CD14-positive monocyte (primary cell): ENCODE measurements at regions not wholly inside any gene's neighbourhood (a gene's known extent, or its start where the extent isn't known, plus 50 kb on each side); places are given as distances from the start of the nearest gene placed in this dataset.
A peak's percentile ranks its signal among the peaks of the same experiment; 100 is the strongest.

ENCODE experiments used
- DNase-seq, 3 donors: peaks; one replicate each; pipeline ENCODE4 v3.0.0-alpha.2; 2011 to 2022
- H2AFZ ChIP-seq: 2 replicates; pipeline ENCODE4 v1.6.0; 2012; ENCODE audit warnings: mild to moderate bottlenecking, low read depth, low read length, inconsistent platforms; ENCODE audit not compliant: insufficient read depth, poor library complexity, severe bottlenecking
- H3K27ac ChIP-seq, 2 donors: 1 replicate in 1 of 2; 2 replicates in 1 of 2; pipeline ENCODE4 v1.5.1; 2012 to 2013; ENCODE audit warnings: low read length in 2 of 2, control low read depth in 1 of 2, inconsistent platforms in 1 of 2, low read depth in 1 of 2, mild to moderate bottlenecking in 1 of 2
- H3K27me3 ChIP-seq, 2 donors: one replicate each; pipeline versions ENCODE4 v1.6.0 to v1.6.1; 2011 to 2013; ENCODE audit warnings: low read length in 2 of 2; ENCODE audit not compliant: control insufficient read depth in 2 of 2, insufficient read depth in 2 of 2
- H3K36me3 ChIP-seq, 2 donors: replicated peaks in 1 of 2; 1 replicate in 1 of 2; 2 replicates in 1 of 2; pipeline versions ENCODE4 v1.5.1 to v1.6.1; 2012 to 2013; ENCODE audit warnings: low read length in 2 of 2, control low read depth in 1 of 2, inconsistent platforms in 1 of 2, mild to moderate bottlenecking in 1 of 2; ENCODE audit not compliant: insufficient read depth in 2 of 2, control insufficient read depth in 1 of 2
- H3K4me1 ChIP-seq, 2 donors: 1 replicate in 1 of 2; 2 replicates in 1 of 2; pipeline versions ENCODE4 v1.5.1 to v1.6.1; 2012 to 2013; ENCODE audit warnings: low read length in 2 of 2, control low read depth in 1 of 2, inconsistent platforms in 1 of 2, mild to moderate bottlenecking in 1 of 2, moderate library complexity in 1 of 2; ENCODE audit not compliant: insufficient read depth in 2 of 2, control insufficient read depth in 1 of 2
- H3K4me2 ChIP-seq: replicated peaks from 2 replicates; pipeline ENCODE3; 2012; ENCODE audit warnings: low read length, moderate library complexity, mild to moderate bottlenecking; ENCODE audit not compliant: poor library complexity, severe bottlenecking; ENCODE audit errors: extremely low read depth
- H3K4me3 ChIP-seq, 3 experiments: fragments of 200-600 bp in 1 of 3; sonication (generic) in 1 of 3; replicated peaks in 1 of 3; 1 replicate in 2 of 3; 2 replicates in 1 of 3; pipeline ENCODE4 v1.5.1; 2011 to 2013; ENCODE audit warnings: low read length in 3 of 3, mild to moderate bottlenecking in 3 of 3, control low read depth in 2 of 3, low read depth in 2 of 3, inconsistent platforms in 1 of 3, moderate library complexity in 1 of 3
- H3K79me2 ChIP-seq: 2 replicates; pipeline ENCODE4 v1.6.0; 2012; ENCODE audit warnings: mild to moderate bottlenecking, control low read depth, inconsistent platforms, low read length, moderate library complexity; ENCODE audit not compliant: insufficient read depth
- H3K9ac ChIP-seq: 2 replicates; pipeline ENCODE4 v1.6.0; 2017; ENCODE audit warnings: low read length, mild to moderate bottlenecking; ENCODE audit not compliant: insufficient read depth, poor library complexity, severe bottlenecking
- H3K9me3 ChIP-seq, 2 donors: replicated peaks in 1 of 2; 1 replicate in 1 of 2; 2 replicates in 1 of 2; pipeline versions ENCODE4 v1.5.1 to v1.6.1; 2012 to 2013; ENCODE audit warnings: low read length in 2 of 2, control low read depth in 1 of 2; ENCODE audit not compliant: control insufficient read depth in 1 of 2, insufficient read depth in 1 of 2
- H4K20me1 ChIP-seq: 2 replicates; pipeline ENCODE4 v1.6.0; 2012; ENCODE audit warnings: mild to moderate bottlenecking, low read length, control low read depth, moderate library complexity; ENCODE audit not compliant: insufficient read depth
- H3K27ac Mint-ChIP-seq, 7 donors: one replicate each; pipeline ENCODE4 v1.8.0; 2020; ENCODE audit warnings: mild to moderate bottlenecking in 7 of 7, mixed read lengths in 7 of 7, moderate library complexity in 6 of 7, inconsistent platforms in 2 of 7
- H3K27me3 Mint-ChIP-seq, 3 donors: one replicate each; pipeline ENCODE4 v1.8.0; 2021 to 2022; ENCODE audit warnings: low read depth in 3 of 3, mild to moderate bottlenecking in 3 of 3, mixed read lengths in 3 of 3, moderate library complexity in 3 of 3, inconsistent platforms in 1 of 3
- H3K36me3 Mint-ChIP-seq, 2 donors: one replicate each; pipeline ENCODE4 v1.8.0; 2020; ENCODE audit warnings: mixed read lengths in 2 of 2, inconsistent platforms in 1 of 2, mild to moderate bottlenecking in 1 of 2
- H3K4me1 Mint-ChIP-seq: one replicate; pipeline ENCODE4 v1.8.0; 2020; ENCODE audit warnings: mild to moderate bottlenecking, mixed read lengths
- H3K4me3 Mint-ChIP-seq, 2 donors: one replicate each; pipeline ENCODE4 v1.8.0; 2020; ENCODE audit warnings: mild to moderate bottlenecking in 2 of 2, mixed read lengths in 2 of 2, moderate library complexity in 1 of 2
- H3K9me3 Mint-ChIP-seq, 7 donors: one replicate each; pipeline ENCODE4 v1.8.0; 2020 to 2022; ENCODE audit warnings: mixed read lengths in 7 of 7, mild to moderate bottlenecking in 6 of 7, moderate library complexity in 6 of 7, inconsistent platforms in 2 of 7
- WGBS: methylation state at CpG from one replicate; pipeline ENCODE4 v1.1.5; 2013; ENCODE audit warnings: missing lambda C conversion rate; ENCODE audit not compliant: insufficient coverage; 5-methylcytosine and 5-hydroxymethylcytosine counted together
- intact Hi-C, 2 donors: fragments of 100-400 bp; cut with micrococcal nuclease; formaldehyde crosslinking; loops; one replicate each; pipeline versions ENCODE4 v1.15.0 to v1.15.1; 2023
- TF ChIP-seq, protein P1 (sequence below): fragments of 200-600 bp; IDR thresholded peaks from one replicate; pipeline ENCODE4 v1.8.0; 2022; ENCODE audit warnings: antibody characterized with exemption, mild to moderate bottlenecking

DNA sequence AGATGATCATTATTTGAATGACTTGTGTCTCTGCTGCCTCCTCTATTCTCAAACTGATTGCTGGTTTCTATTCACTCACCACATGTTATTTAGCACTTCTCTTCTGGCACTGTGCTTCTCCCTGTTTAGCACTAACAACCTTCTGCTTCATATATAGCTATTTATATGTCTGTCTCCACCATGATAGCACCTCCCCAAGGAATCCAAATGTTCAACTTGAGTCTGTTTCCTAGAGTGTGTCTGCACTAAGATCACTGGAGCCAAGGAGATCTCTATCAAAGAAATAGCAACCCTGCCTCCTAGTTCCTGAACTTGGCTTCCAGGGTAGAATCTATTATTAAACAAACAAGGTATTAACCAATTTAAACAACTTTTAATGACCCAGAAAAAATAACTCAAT is 104.5 kb downstream of the CYP26A1 start:
- DNase-seq = no peak
- Mint-ChIP-seq H3K9me3 (no peaks in the 10 kb centered on the region), H3K36me3 (no peaks in the 10 kb centered on the region), H3K4me1 (peaks cover 16% of the 10 kb centered on the region), H3K4me3 (no peak overlapping the region), H3K27me3 (peaks cover 4 to 15% (median 6%) of the 10 kb centered on the region in 3 donors), H3K27ac (no peak overlapping the region)
- Histone ChIP-seq H3K4me1 (peaks cover 0 to 8% of the 10 kb centered on the region in 2 donors), H3K9me3 (no peaks in the 10 kb centered on the region), H4K20me1 (no peaks in the 10 kb centered on the region), H3K27ac (no peak overlapping the region), H3K4me2 (no peak overlapping the region), H3K79me2 (no peaks in the 10 kb centered on the region), H3K4me3 (no peak overlapping the region), H2AFZ (no peak overlapping the region), H3K36me3 (no peaks in the 10 kb centered on the region), H3K27me3 (peaks cover 0 to 8% of the 10 kb centered on the region in 2 donors), H3K9ac (no peak overlapping the region)
- intact Hi-C loops = no loop called here
- TF ChIP-seq, protein P1, sequence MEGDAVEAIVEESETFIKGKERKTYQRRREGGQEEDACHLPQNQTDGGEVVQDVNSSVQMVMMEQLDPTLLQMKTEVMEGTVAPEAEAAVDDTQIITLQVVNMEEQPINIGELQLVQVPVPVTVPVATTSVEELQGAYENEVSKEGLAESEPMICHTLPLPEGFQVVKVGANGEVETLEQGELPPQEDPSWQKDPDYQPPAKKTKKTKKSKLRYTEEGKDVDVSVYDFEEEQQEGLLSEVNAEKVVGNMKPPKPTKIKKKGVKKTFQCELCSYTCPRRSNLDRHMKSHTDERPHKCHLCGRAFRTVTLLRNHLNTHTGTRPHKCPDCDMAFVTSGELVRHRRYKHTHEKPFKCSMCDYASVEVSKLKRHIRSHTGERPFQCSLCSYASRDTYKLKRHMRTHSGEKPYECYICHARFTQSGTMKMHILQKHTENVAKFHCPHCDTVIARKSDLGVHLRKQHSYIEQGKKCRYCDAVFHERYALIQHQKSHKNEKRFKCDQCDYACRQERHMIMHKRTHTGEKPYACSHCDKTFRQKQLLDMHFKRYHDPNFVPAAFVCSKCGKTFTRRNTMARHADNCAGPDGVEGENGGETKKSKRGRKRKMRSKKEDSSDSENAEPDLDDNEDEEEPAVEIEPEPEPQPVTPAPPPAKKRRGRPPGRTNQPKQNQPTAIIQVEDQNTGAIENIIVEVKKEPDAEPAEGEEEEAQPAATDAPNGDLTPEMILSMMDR = no peak

DNA sequence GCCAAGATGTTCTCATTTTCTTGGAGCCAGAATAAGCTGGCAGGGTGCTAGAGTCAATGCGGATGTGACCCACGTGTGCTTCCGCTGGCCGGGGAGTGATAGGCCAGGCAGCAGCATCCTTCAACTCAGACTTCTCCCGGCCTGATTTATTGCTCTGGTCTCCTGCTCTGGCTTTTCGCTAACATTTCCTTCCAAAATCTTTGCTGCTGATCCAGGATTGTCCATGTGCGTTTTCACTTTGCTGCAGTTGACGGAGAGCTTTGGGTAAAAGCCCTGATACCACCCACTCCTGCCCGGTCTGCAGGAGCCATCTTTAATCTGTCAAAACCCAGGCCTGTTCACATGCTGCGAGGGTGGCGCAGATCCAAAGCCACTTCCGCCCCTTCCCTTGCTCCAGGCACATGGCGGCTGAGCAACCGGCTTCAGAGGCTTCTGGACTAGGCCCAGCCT is 106.8 kb downstream of the CYP26A1 start:
- TF ChIP-seq, protein P1 = no peak
- H3K36me3 Mint-ChIP-seq = no peaks in the 10 kb centered on the region
- peaks cover 3 to 8% (median 5%) of the 10 kb centered on the region in 3 donors for H3K27me3 Mint-ChIP-seq
- intact Hi-C loops = no loop called here
- no peak overlapping the region for H3K27ac ChIP-seq
- no peaks in the 10 kb centered on the region for H4K20me1 ChIP-seq
- no peak overlapping the region for H3K4me2 ChIP-seq
- H3K27me3 ChIP-seq = no peaks in the 10 kb centered on the region
- no peaks in the 10 kb centered on the region for H3K9me3 Mint-ChIP-seq
- DNase-seq = no peak
- no peaks in the 10 kb centered on the region for H3K36me3 ChIP-seq
- 85% methylated on average over 12 of the region's 14 CpGs for whole genome bisulfite sequencing
- H3K4me3 Mint-ChIP-seq = peak overlapping the region in 1 of 2 donors; percentile 22
- H2AFZ ChIP-seq = peak overlapping the region; percentile 39
- H3K9ac ChIP-seq = no peak overlapping the region
- no peak overlapping the region for H3K4me3 ChIP-seq
- peaks cover 0 to 8% of the 10 kb centered on the region in 2 donors for H3K4me1 ChIP-seq
- no peaks in the 10 kb centered on the region for H3K9me3 ChIP-seq
- H3K79me2 ChIP-seq = no peaks in the 10 kb centered on the region
- H3K27ac Mint-ChIP-seq = no peak overlapping the region
- H3K4me1 Mint-ChIP-seq = peaks cover 16% of the 10 kb centered on the region
